HUES64 (cell line): ENCODE measurements at regions not wholly inside any gene's neighbourhood (a gene's known extent, or its start where the extent isn't known, plus 50 kb on each side); places are given as distances from the start of the nearest gene placed in this dataset.

ENCODE experiments used
- H3K27ac ChIP-seq: 2 replicates; pipeline ENCODE4 v1.7.0; 2013; ENCODE audit warnings: low read depth, low read length, inconsistent platforms
- H3K27me3 ChIP-seq: 2 replicates; pipeline ENCODE4 v1.6.1; 2013; ENCODE audit warnings: mild to moderate bottlenecking, low read length; ENCODE audit not compliant: insufficient read depth
- H3K36me3 ChIP-seq: 2 replicates; pipeline ENCODE4 v1.6.1; 2013; ENCODE audit warnings: mild to moderate bottlenecking, low read length; ENCODE audit not compliant: insufficient read depth
- H3K4me1 ChIP-seq: 2 replicates; pipeline ENCODE4 v1.6.1; 2013; ENCODE audit warnings: mild to moderate bottlenecking, low read length, moderate library complexity; ENCODE audit not compliant: insufficient read depth
- H3K4me3 ChIP-seq: 2 replicates; pipeline ENCODE4 v1.5.1; 2013; ENCODE audit warnings: mild to moderate bottlenecking, low read length, moderate library complexity
- H3K9ac ChIP-seq: 2 replicates; pipeline ENCODE4 v1.6.1; 2013; ENCODE audit warnings: mild to moderate bottlenecking, low read depth, low read length
- H3K9me3 ChIP-seq: 2 replicates; pipeline ENCODE4 v1.6.1; 2013; ENCODE audit warnings: low read depth, low read length; ENCODE audit not compliant: insufficient read depth
- WGBS: fragments of 150-250, 120-280 bp; methylation state at CpG from one replicate; pipeline ENCODE4 v1.1.7; 2013; ENCODE audit warnings: missing lambda C conversion rate; 5-methylcytosine and 5-hydroxymethylcytosine counted together

- H3K36me3 ChIP-seq: no peaks in the 10 kb centered on the region
- H3K27ac ChIP-seq: no peak overlapping the region
- WGBS: 91% methylated on average over 4 of the region's 5 CpGs
- H3K27me3 ChIP-seq: no peaks in the 10 kb centered on the region
- H3K9ac ChIP-seq: no peak overlapping the region
- H3K4me1 ChIP-seq: peaks cover 11% of the 10 kb centered on the region
- H3K4me3 ChIP-seq: no peak overlapping the region
- H3K9me3 ChIP-seq: no peaks in the 10 kb centered on the region
Measured at GRCh38 chr5:173826428-173827350, 61.5 kb upstream of the CPEB4 start.

- H3K36me3 ChIP-seq: no peaks in the 10 kb centered on the region
- no peaks in the 10 kb centered on the region for H3K27me3 ChIP-seq
- H3K9me3 ChIP-seq: no peaks in the 10 kb centered on the region
- peaks cover 8% of the 10 kb centered on the region for H3K4me1 ChIP-seq
- H3K4me3 ChIP-seq: no peak overlapping the region
- WGBS: 92% methylated on average over 1 of the region's 1 CpG
- H3K27ac ChIP-seq: no peak overlapping the region
- H3K9ac ChIP-seq: no peak overlapping the region
Measured at GRCh38 chr5:173828952-173829351, 59.2 kb upstream of the CPEB4 start.

- 82% methylated on average over 5 of the region's 5 CpGs for WGBS
- no peak overlapping the region for H3K4me3 ChIP-seq
Measured at GRCh38 chr5:173829826-173830225, 58.3 kb upstream of the CPEB4 start.

GRCh38 chr5:173830421-173830820 lies 57.7 kb upstream of the CPEB4 start:
- whole genome bisulfite sequencing: 90% methylated on average over 1 of the region's 1 CpG
- H3K9ac ChIP-seq: no peak overlapping the region

More at GRCh38 chr5:173829826-173830225, 58.3 kb upstream of the CPEB4 start:
- Histone ChIP-seq H3K36me3 (no peaks in the 10 kb centered on the region), H3K27ac (no peak overlapping the region), H3K27me3 (no peaks in the 10 kb centered on the region), H3K9me3 (no peaks in the 10 kb centered on the region), H3K4me1 (peaks cover under 1% of the 10 kb centered on the region; the same call in 1 of the 2 replicates), H3K9ac (no peak overlapping the region)

GRCh38 chr5:173831196-173831914 lies 56.8 kb upstream of the CPEB4 start:
- Histone ChIP-seq H3K27me3 (no peaks in the 10 kb centered on the region), H3K9ac (no peak overlapping the region), H3K36me3 (no peaks in the 10 kb centered on the region), H3K9me3 (no peaks in the 10 kb centered on the region), H3K4me3 (no peak overlapping the region), H3K27ac (no peak overlapping the region), H3K4me1 (no peaks in the 10 kb centered on the region)
- 85% methylated on average over 5 of the region's 5 CpGs for WGBS

More at GRCh38 chr5:173830421-173830820, 57.7 kb upstream of the CPEB4 start:
- Histone ChIP-seq H3K36me3 (no peaks in the 10 kb centered on the region), H3K4me3 (no peak overlapping the region), H3K27ac (no peak overlapping the region), H3K27me3 (no peaks in the 10 kb centered on the region), H3K9me3 (no peaks in the 10 kb centered on the region), H3K4me1 (no peaks in the 10 kb centered on the region)

GRCh38 chr5:173832386-173832785 lies 55.8 kb upstream of the CPEB4 start:
- H3K4me1 ChIP-seq: no peaks in the 10 kb centered on the region
- 97% methylated on average over 7 of the region's 7 CpGs for WGBS

GRCh38 chr5:173833196-173833985 lies 54.8 kb upstream of the CPEB4 start:
- Histone ChIP-seq H3K27ac (no peak overlapping the region), H3K4me1 (no peaks in the 10 kb centered on the region), H3K9me3 (no peaks in the 10 kb centered on the region), H3K9ac (no peak overlapping the region), H3K36me3 (no peaks in the 10 kb centered on the region), H3K27me3 (no peaks in the 10 kb centered on the region), H3K4me3 (no peak overlapping the region)
- WGBS: 96% methylated on average over 11 of the region's 13 CpGs

More at GRCh38 chr5:173832386-173832785, 55.8 kb upstream of the CPEB4 start:
- Histone ChIP-seq H3K9me3 (no peaks in the 10 kb centered on the region), H3K27me3 (no peaks in the 10 kb centered on the region), H3K27ac (no peak overlapping the region), H3K4me3 (no peak overlapping the region), H3K36me3 (no peaks in the 10 kb centered on the region), H3K9ac (no peak overlapping the region)

GRCh38 chr5:173834071-173834771 lies 53.9 kb upstream of the CPEB4 start:
- Histone ChIP-seq H3K9ac (no peak overlapping the region), H3K27ac (no peak overlapping the region), H3K36me3 (no peaks in the 10 kb centered on the region), H3K9me3 (no peaks in the 10 kb centered on the region), H3K4me3 (no peak overlapping the region), H3K4me1 (no peaks in the 10 kb centered on the region), H3K27me3 (no peaks in the 10 kb centered on the region)
- WGBS: 87% methylated on average over 7 of the region's 7 CpGs

- WGBS: 93% methylated on average over 3 of the region's 3 CpGs
Measured at GRCh38 chr5:173835131-173835530, 53.0 kb upstream of the CPEB4 start.

GRCh38 chr5:173835661-173836060 lies 52.5 kb upstream of the CPEB4 start:
- no peak overlapping the region for H3K27ac ChIP-seq
- H3K27me3 ChIP-seq: no peaks in the 10 kb centered on the region
- no peaks in the 10 kb centered on the region for H3K9me3 ChIP-seq
- no peak overlapping the region for H3K4me3 ChIP-seq
- 75% methylated on average over 6 of the region's 6 CpGs for WGBS
- no peaks in the 10 kb centered on the region for H3K4me1 ChIP-seq
- no peak overlapping the region for H3K9ac ChIP-seq
- H3K36me3 ChIP-seq: no peaks in the 10 kb centered on the region

More at GRCh38 chr5:173835131-173835530, 53.0 kb upstream of the CPEB4 start:
- Histone ChIP-seq H3K4me3 (no peak overlapping the region), H3K36me3 (no peaks in the 10 kb centered on the region), H3K9ac (no peak overlapping the region), H3K4me1 (no peaks in the 10 kb centered on the region), H3K9me3 (no peaks in the 10 kb centered on the region), H3K27ac (no peak overlapping the region), H3K27me3 (no peaks in the 10 kb centered on the region)
